GM19438 (cell line): ENCODE measurements at regions not wholly inside any gene's neighbourhood (a gene's known extent, or its start where the extent isn't known, plus 50 kb on each side); places are given as distances from the start of the nearest gene placed in this dataset.
"Not testable (repeated sequence)": the region's sequence is repeated elsewhere in the genome, so short reads cannot be mapped to it uniquely, and the experiment has no call there.

Source experiments
- ATAC-seq: cut with Tn5 transposase; IDR thresholded peaks from one replicate; pipeline ENCODE4 v1.9.1; 2021; ENCODE audit warnings: low read depth; ENCODE audit not compliant: unreplicated experiment

GRCh38 chr10:84696610-84697009, 368.2 kb downstream of the CCSER2 start:
- no peak for ATAC-seq

- ATAC-seq = no peak
These were observed 370.6 kb downstream of the CCSER2 start for GRCh38 chr10:84698989-84699388.

- no peak for ATAC-seq
These were observed 372.4 kb downstream of the CCSER2 start for GRCh38 chr10:84700668-84701369.

GRCh38 chr10:84701370-84701720, 373.0 kb downstream of the CCSER2 start:
- no peak for ATAC-seq

- ATAC-seq = no peak
These were observed 375.7 kb downstream of the CCSER2 start for GRCh38 chr10:84704101-84704500.

GRCh38 chr10:84706431-84706830, 378.0 kb downstream of the CCSER2 start:
- no peak for ATAC-seq

- no peak for ATAC-seq
These were observed 378.5 kb downstream of the CCSER2 start for GRCh38 chr10:84706875-84707274.

GRCh38 chr10:84715911-84716310, 387.5 kb downstream of the CCSER2 start:
- no peak for ATAC-seq

GRCh38 chr10:84718877-84719616, 390.7 kb downstream of the CCSER2 start:
- no peak for ATAC-seq

- ATAC-seq = no peak
These were observed 391.3 kb downstream of the CCSER2 start for GRCh38 chr10:84719687-84720086.

GRCh38 chr10:84727398-84727797, 399.0 kb downstream of the CCSER2 start:
- ATAC-seq = no peak

- not testable (repeated sequence) for ATAC-seq
These were observed 410.7 kb downstream of the CCSER2 start for GRCh38 chr10:84739126-84739525.

GRCh38 chr10:84739641-84740040, 411.3 kb downstream of the CCSER2 start:
- ATAC-seq = no peak

GRCh38 chr10:84743483-84743882, 415.1 kb downstream of the CCSER2 start:
- no peak for ATAC-seq

- ATAC-seq = no peak
These were observed 426.9 kb downstream of the CCSER2 start for GRCh38 chr10:84755311-84755710.

GRCh38 chr10:84756653-84757052, 428.3 kb downstream of the CCSER2 start:
- not testable (repeated sequence) for ATAC-seq

GRCh38 chr10:84761994-84762614, 433.7 kb downstream of the CCSER2 start:
- ATAC-seq = not testable (repeated sequence)

- no peak for ATAC-seq
These were observed 434.5 kb downstream of the CCSER2 start for GRCh38 chr10:84762754-84763394.

- no peak for ATAC-seq
These were observed 435.6 kb downstream of the CCSER2 start for GRCh38 chr10:84763965-84764364.

GRCh38 chr10:84765086-84765485, 436.7 kb downstream of the CCSER2 start:
- ATAC-seq = no peak

GRCh38 chr10:84765656-84766055, 437.3 kb downstream of the CCSER2 start:
- no peak for ATAC-seq
